Glutamatergic neuron (in vitro differentiated cells): ENCODE measurements at regions not wholly inside any gene's neighbourhood (a gene's known extent, or its start where the extent isn't known, plus 50 kb on each side); places are given as distances from the start of the nearest gene placed in this dataset.

ENCODE experiments used
- DNase-seq: peaks from one replicate; pipeline ENCODE4 v3.0.0; 2022
- H3K27ac Mint-ChIP-seq: one replicate; pipeline ENCODE4 v1.8.0; 2020; ENCODE audit warnings: mild to moderate bottlenecking, mixed read lengths, inconsistent platforms; ENCODE audit not compliant: unreplicated experiment
- H3K27me3 Mint-ChIP-seq: one replicate; pipeline ENCODE4 v1.8.0; 2020; ENCODE audit warnings: mild to moderate bottlenecking, moderate library complexity, mixed read lengths, inconsistent platforms; ENCODE audit not compliant: unreplicated experiment
- H3K36me3 Mint-ChIP-seq: one replicate; pipeline ENCODE4 v1.8.0; 2020; ENCODE audit warnings: mild to moderate bottlenecking, mixed read lengths, inconsistent platforms; ENCODE audit not compliant: unreplicated experiment
- H3K4me1 Mint-ChIP-seq: one replicate; pipeline ENCODE4 v1.8.0; 2020; ENCODE audit warnings: mild to moderate bottlenecking, low read depth, mixed read lengths, inconsistent platforms; ENCODE audit not compliant: unreplicated experiment
- H3K4me3 Mint-ChIP-seq: one replicate; pipeline ENCODE4 v1.8.0; 2020; ENCODE audit warnings: mild to moderate bottlenecking, mixed read lengths, inconsistent platforms; ENCODE audit not compliant: unreplicated experiment
- H3K9me3 Mint-ChIP-seq: one replicate; pipeline ENCODE4 v1.8.0; 2020; ENCODE audit warnings: mild to moderate bottlenecking, moderate library complexity, mixed read lengths, inconsistent platforms; ENCODE audit not compliant: unreplicated experiment
- TF ChIP-seq, protein P1 (sequence below): fragments of 200-600 bp; sonication (generic); IDR thresholded peaks from one replicate; pipeline ENCODE4 v1.5.0; 2021; ENCODE audit not compliant: partially characterized antibody, unreplicated experiment

DNA sequence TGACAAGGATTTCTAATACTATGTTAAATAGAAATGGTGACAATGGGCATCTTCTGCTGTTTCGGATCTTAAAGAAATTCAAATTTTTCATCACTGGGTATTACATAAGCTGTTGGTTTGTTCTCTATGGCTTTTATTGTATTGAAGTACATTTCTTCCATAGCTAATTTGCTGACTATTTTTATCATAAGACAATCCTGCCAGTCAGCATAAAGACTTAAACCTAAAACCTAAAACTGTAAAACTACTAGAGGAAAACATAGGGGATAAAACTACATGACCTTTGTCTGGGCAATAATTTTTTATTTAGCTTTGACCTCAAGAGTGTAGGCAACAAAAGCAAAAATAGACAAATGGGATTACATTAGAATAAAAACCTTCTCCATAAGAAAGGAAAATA, 1017.4 kb downstream of the SI start:
- H3K4me1 Mint-ChIP-seq: no peaks in the 10 kb centered on the region
- H3K4me3 Mint-ChIP-seq: no peak overlapping the region
- H3K9me3 Mint-ChIP-seq: no peaks in the 10 kb centered on the region
- TF ChIP-seq, protein P1, sequence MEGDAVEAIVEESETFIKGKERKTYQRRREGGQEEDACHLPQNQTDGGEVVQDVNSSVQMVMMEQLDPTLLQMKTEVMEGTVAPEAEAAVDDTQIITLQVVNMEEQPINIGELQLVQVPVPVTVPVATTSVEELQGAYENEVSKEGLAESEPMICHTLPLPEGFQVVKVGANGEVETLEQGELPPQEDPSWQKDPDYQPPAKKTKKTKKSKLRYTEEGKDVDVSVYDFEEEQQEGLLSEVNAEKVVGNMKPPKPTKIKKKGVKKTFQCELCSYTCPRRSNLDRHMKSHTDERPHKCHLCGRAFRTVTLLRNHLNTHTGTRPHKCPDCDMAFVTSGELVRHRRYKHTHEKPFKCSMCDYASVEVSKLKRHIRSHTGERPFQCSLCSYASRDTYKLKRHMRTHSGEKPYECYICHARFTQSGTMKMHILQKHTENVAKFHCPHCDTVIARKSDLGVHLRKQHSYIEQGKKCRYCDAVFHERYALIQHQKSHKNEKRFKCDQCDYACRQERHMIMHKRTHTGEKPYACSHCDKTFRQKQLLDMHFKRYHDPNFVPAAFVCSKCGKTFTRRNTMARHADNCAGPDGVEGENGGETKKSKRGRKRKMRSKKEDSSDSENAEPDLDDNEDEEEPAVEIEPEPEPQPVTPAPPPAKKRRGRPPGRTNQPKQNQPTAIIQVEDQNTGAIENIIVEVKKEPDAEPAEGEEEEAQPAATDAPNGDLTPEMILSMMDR: no peak
- no peaks in the 10 kb centered on the region for H3K36me3 Mint-ChIP-seq
- no peaks in the 10 kb centered on the region for H3K27me3 Mint-ChIP-seq
- no peak overlapping the region for H3K27ac Mint-ChIP-seq
- no peak for DNase-seq

GRCh38 chr3:164049847-164050246, 1028.4 kb downstream of the SI start:
- H3K36me3 Mint-ChIP-seq: no peaks in the 10 kb centered on the region
- DNase-seq: no peak

DNA sequence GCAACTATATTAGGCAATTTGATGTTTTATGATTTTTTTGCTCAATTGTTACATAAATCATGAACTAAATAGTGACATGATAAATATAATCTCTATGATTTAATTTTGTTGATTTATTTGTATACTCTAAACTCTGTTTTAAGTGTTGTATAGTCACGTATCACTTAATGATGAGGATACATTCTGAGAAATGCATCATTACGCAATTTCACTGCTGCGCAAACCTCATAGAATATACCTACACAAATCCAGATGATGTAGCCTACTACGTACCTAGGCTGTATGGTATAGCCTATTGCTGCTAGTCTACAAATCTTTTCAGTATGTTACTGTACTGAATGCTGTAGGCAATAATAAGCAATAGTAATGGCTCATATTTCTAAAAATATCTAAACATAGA, 1029.8 kb downstream of the SI start:
- Mint-ChIP-seq H3K27ac (no peak overlapping the region), H3K27me3 (no peaks in the 10 kb centered on the region), H3K4me3 (no peak overlapping the region), H3K36me3 (no peaks in the 10 kb centered on the region), H3K4me1 (no peaks in the 10 kb centered on the region), H3K9me3 (no peaks in the 10 kb centered on the region)
- TF ChIP-seq, protein P1: no peak
- DNase-seq: no peak

More at GRCh38 chr3:164049847-164050246, 1028.4 kb downstream of the SI start:
- H3K4me1 Mint-ChIP-seq: no peaks in the 10 kb centered on the region
- H3K9me3 Mint-ChIP-seq: no peaks in the 10 kb centered on the region
- H3K4me3 Mint-ChIP-seq: no peak overlapping the region
- H3K27me3 Mint-ChIP-seq: peaks cover 2% of the 10 kb centered on the region
- TF ChIP-seq, protein P1: no peak
- H3K27ac Mint-ChIP-seq: no peak overlapping the region

DNA sequence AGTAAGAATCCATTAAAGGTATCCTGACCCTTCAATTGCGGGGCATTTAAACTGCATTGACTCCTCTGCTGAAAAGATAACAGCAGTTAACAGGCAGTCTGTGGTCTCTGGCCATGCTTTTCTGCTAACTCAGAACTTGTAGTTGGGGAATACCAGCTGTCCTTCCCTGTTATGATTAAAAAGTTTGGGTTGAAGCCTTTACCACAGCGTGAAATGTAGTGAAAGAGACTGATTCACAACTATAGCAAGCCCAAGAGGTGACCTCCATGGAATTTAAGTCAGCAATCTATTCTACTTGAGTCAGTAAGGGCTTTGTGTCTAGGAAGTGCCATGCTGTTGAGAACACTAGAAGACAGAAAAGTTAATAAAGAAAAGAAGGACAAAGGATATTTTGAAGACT, 1037.3 kb downstream of the SI start:
- no peaks in the 10 kb centered on the region for H3K27me3 Mint-ChIP-seq
- DNase-seq: no peak
- H3K36me3 Mint-ChIP-seq: no peaks in the 10 kb centered on the region
- H3K9me3 Mint-ChIP-seq: no peaks in the 10 kb centered on the region
- TF ChIP-seq, protein P1: no peak
- H3K4me1 Mint-ChIP-seq: no peaks in the 10 kb centered on the region
- no peak overlapping the region for H3K27ac Mint-ChIP-seq
- no peak overlapping the region for H3K4me3 Mint-ChIP-seq

DNA sequence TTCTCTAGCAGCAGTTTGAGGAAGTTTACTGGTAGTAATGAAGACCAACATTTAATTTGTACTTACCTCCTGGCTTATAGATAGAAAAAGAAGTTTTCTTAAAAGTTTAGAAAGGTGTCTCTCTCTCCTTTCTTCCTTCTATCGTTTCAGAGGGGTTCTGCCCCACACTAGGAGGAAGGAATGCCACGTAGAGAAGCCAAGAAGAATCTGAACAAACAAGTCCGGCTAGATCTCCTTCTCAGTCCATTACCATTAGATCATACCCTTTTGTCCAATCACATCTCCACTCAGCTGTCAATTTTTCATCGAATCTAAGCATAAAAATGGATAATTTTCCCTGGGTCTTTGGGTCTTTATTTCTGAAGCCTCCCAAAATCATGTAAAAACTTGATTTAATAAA, 1048.1 kb downstream of the SI start:
- H3K9me3 Mint-ChIP-seq: no peaks in the 10 kb centered on the region
- H3K27ac Mint-ChIP-seq: no peak overlapping the region
- DNase-seq: no peak
- TF ChIP-seq, protein P1: no peak
- no peak overlapping the region for H3K4me3 Mint-ChIP-seq
- no peaks in the 10 kb centered on the region for H3K27me3 Mint-ChIP-seq
- no peaks in the 10 kb centered on the region for H3K4me1 Mint-ChIP-seq
- no peaks in the 10 kb centered on the region for H3K36me3 Mint-ChIP-seq
